ENCODE measurements at regions not wholly inside any gene's neighbourhood (a gene's known extent, or its start where the extent isn't known, plus 50 kb on each side); places are given as distances from the start of the nearest gene placed in this dataset.
"Not testable (repeated sequence)": the region's sequence is repeated elsewhere in the genome, so short reads cannot be mapped to it uniquely, and the experiment has no call there.

- Histone ChIP-seq H3K79me2 (ENCODE audit: insufficient read depth, low read length) (no peaks in the 10 kb centered on the region), H3K27me3 (ENCODE audit: insufficient read depth, low read length) (no peaks in the 10 kb centered on the region), H3K9me3 (ENCODE audit: low read depth, low read length) (no peaks in the 10 kb centered on the region), H3K4me3 (ENCODE audit: insufficient read depth, low read length) (no peak overlapping the region), H4K20me1 (ENCODE audit: insufficient read depth, low read length) (no peaks in the 10 kb centered on the region), H3K4me2 (ENCODE audit: insufficient read depth, low read length) (no peak overlapping the region), H2AFZ (ENCODE audit: low read length) (no peak overlapping the region), H3K27ac (ENCODE audit: low read depth, low read length) (no peak overlapping the region), H3K4me1 (ENCODE audit: insufficient read depth, low read length) (no peaks in the 10 kb centered on the region), H3K36me3 (ENCODE audit: insufficient read depth, low read length) (no peaks in the 10 kb centered on the region)
- TF ChIP-seq CTCF (IDR thresholded peaks at IDR 0.05; ENCODE audit: extremely low read depth, low read depth, low read length) = no peak
- no peak for DNase-seq (ENCODE audit: insufficient read length, low spot score, missing footprints)
Measured at GRCh38 chr21:14739590-14739989, 193.5 kb upstream of the SAMSN1 start.

GRCh38 chr21:14738576-14738975 lies 192.5 kb upstream of the SAMSN1 start:
- H3K36me3 ChIP-seq (ENCODE audit: insufficient read depth, low read length); H2AFZ ChIP-seq (ENCODE audit: low read length); H3K79me2 ChIP-seq (ENCODE audit: insufficient read depth, low read length); H3K4me3 ChIP-seq (ENCODE audit: insufficient read depth, low read length); DNase-seq (ENCODE audit: insufficient read length, low spot score, missing footprints); H3K27me3 ChIP-seq (ENCODE audit: insufficient read depth, low read length); H3K4me2 ChIP-seq (ENCODE audit: insufficient read depth, low read length); H3K27ac ChIP-seq (ENCODE audit: low read depth, low read length); H4K20me1 ChIP-seq (ENCODE audit: insufficient read depth, low read length); H3K9me3 ChIP-seq (ENCODE audit: low read depth, low read length); H3K4me1 ChIP-seq (ENCODE audit: insufficient read depth, low read length): not testable (repeated sequence)

GRCh38 chr21:14737922-14738321 lies 191.8 kb upstream of the SAMSN1 start:
- DNase-seq (ENCODE audit: insufficient read length, low spot score, missing footprints) = no peak
- no peaks in the 10 kb centered on the region for H3K36me3 ChIP-seq (ENCODE audit: insufficient read depth, low read length)
- H3K4me1 ChIP-seq (ENCODE audit: insufficient read depth, low read length) = no peaks in the 10 kb centered on the region
- TF ChIP-seq CTCF (IDR thresholded peaks at IDR 0.05; ENCODE audit: extremely low read depth, low read depth, low read length) = peak; percentile 38
- H3K4me2 ChIP-seq (ENCODE audit: insufficient read depth, low read length) = no peak overlapping the region
- no peaks in the 10 kb centered on the region for H3K27me3 ChIP-seq (ENCODE audit: insufficient read depth, low read length)
- H3K79me2 ChIP-seq (ENCODE audit: insufficient read depth, low read length) = no peaks in the 10 kb centered on the region
- H3K27ac ChIP-seq (ENCODE audit: low read depth, low read length) = no peak overlapping the region
- no peak overlapping the region for H3K4me3 ChIP-seq (ENCODE audit: insufficient read depth, low read length)
- no peak overlapping the region for H2AFZ ChIP-seq (ENCODE audit: low read length)
- no peaks in the 10 kb centered on the region for H3K9me3 ChIP-seq (ENCODE audit: low read depth, low read length)
- no peaks in the 10 kb centered on the region for H4K20me1 ChIP-seq (ENCODE audit: insufficient read depth, low read length)

GRCh38 chr21:14737284-14737691 lies 191.2 kb upstream of the SAMSN1 start:
- no peak for TF ChIP-seq CTCF (IDR thresholded peaks at IDR 0.05; ENCODE audit: extremely low read depth, low read depth, low read length)
- no peaks in the 10 kb centered on the region for H3K9me3 ChIP-seq (ENCODE audit: low read depth, low read length)
- no peaks in the 10 kb centered on the region for H3K36me3 ChIP-seq (ENCODE audit: insufficient read depth, low read length)
- H3K4me1 ChIP-seq (ENCODE audit: insufficient read depth, low read length) = no peaks in the 10 kb centered on the region
- H4K20me1 ChIP-seq (ENCODE audit: insufficient read depth, low read length) = no peaks in the 10 kb centered on the region
- no peaks in the 10 kb centered on the region for H3K27me3 ChIP-seq (ENCODE audit: insufficient read depth, low read length)
- no peak for DNase-seq (ENCODE audit: insufficient read length, low spot score, missing footprints)
- no peak overlapping the region for H3K27ac ChIP-seq (ENCODE audit: low read depth, low read length)
- no peaks in the 10 kb centered on the region for H3K79me2 ChIP-seq (ENCODE audit: insufficient read depth, low read length)
- H3K4me2 ChIP-seq (ENCODE audit: insufficient read depth, low read length) = no peak overlapping the region
- H3K4me3 ChIP-seq (ENCODE audit: insufficient read depth, low read length) = no peak overlapping the region
- no peak overlapping the region for H2AFZ ChIP-seq (ENCODE audit: low read length)

GRCh38 chr21:14736672-14737071 lies 190.6 kb upstream of the SAMSN1 start:
- no peak for TF ChIP-seq CTCF (IDR thresholded peaks at IDR 0.05; ENCODE audit: extremely low read depth, low read depth, low read length)
- Histone ChIP-seq H4K20me1 (ENCODE audit: insufficient read depth, low read length) (no peaks in the 10 kb centered on the region), H3K4me1 (ENCODE audit: insufficient read depth, low read length) (no peaks in the 10 kb centered on the region), H3K27me3 (ENCODE audit: insufficient read depth, low read length) (no peaks in the 10 kb centered on the region), H3K27ac (ENCODE audit: low read depth, low read length) (no peak overlapping the region), H3K4me2 (ENCODE audit: insufficient read depth, low read length) (no peak overlapping the region), H2AFZ (ENCODE audit: low read length) (no peak overlapping the region), H3K36me3 (ENCODE audit: insufficient read depth, low read length) (no peaks in the 10 kb centered on the region), H3K79me2 (ENCODE audit: insufficient read depth, low read length) (no peaks in the 10 kb centered on the region), H3K9me3 (ENCODE audit: low read depth, low read length) (no peaks in the 10 kb centered on the region), H3K4me3 (ENCODE audit: insufficient read depth, low read length) (no peak overlapping the region)
- no peak for DNase-seq (ENCODE audit: insufficient read length, low spot score, missing footprints)
